HG02588 (cell line): ENCODE measurements at regions not wholly inside any gene's neighbourhood (a gene's known extent, or its start where the extent isn't known, plus 50 kb on each side); places are given as distances from the start of the nearest gene placed in this dataset.
"Not testable (repeated sequence)": the region's sequence is repeated elsewhere in the genome, so short reads cannot be mapped to it uniquely, and the experiment has no call there.

ENCODE experiments used
- ATAC-seq: cut with Tn5 transposase; IDR thresholded peaks from one replicate; pipeline ENCODE4 v1.9.1; 2021; ENCODE audit warnings: mild to moderate bottlenecking, moderate library complexity; ENCODE audit not compliant: unreplicated experiment

DNA sequence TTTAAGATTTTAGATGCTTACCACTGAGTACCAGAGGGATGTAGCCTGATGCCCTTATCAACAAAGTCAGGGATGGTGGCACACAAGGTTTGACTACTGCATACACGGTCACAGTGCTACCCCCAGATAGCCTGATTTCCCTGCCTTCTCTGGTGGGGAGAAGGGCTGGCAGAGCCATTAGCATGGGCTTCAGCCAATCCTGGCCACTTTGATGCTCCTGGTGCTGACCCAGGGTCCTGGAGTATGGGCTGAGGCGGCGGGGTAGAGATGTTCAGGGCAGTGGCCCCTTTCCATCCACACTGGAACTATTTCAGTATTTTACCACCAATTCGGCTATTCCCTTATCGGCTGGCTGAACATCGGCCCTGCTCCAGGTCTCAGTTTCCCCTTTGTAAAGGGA is 83.2 kb downstream of the POTEB3 start:
- ATAC-seq = not testable (repeated sequence)

- not testable (repeated sequence) for ATAC-seq
These were observed 84.4 kb downstream of the POTEB3 start for GRCh38 chr15:21355944-21356343.

DNA sequence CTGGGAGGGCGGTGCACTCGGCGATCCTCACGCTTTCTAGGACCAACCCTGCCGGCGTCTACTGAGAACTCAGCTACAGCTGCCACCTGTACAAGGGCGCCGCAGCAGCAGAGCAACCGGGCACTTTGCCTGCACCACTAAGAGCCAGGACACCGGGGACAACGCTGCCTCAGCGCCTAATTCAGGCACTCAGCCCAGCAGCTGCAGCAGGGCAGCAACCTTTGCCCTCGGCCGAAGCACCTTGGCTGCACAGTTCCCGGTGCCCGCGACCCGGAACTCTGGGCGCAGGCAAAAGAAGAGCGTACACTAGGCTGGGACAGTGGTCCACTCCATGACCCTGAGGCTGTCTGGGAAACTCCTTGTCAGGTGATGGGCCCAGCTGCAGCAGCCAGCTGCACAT is 85.7 kb downstream of the POTEB3 start:
- not testable (repeated sequence) for ATAC-seq

GRCh38 chr15:21352670-21353318 is 87.5 kb downstream of the POTEB3 start:
- ATAC-seq = not testable (repeated sequence)

DNA sequence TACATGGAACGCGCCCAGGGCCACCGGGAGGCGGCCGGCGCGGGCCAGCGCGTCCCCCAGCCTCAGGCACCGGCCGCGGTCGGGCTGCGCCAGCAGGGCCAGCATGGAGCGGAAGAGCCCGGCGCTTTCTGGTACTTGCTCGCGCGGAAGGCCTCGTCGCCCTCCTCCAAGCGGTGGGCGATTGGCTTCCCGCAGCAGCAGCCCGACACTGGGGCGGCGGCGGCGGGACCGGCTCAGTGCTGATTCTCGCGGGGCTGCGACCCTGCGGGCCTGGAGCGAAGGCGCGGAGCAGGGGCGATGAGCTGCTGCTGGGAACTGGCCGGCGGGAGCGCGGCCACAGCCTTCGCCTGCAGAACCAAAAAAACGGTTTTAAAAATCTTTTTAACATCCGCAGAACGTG is 95.3 kb downstream of the POTEB3 start:
- ATAC-seq = not testable (repeated sequence)

- ATAC-seq = not testable (repeated sequence)
These were observed 95.8 kb downstream of the POTEB3 start for GRCh38 chr15:21344500-21344899.

- not testable (repeated sequence) for ATAC-seq
These were observed 103.3 kb downstream of the POTEB3 start for GRCh38 chr15:21337028-21337427.

DNA sequence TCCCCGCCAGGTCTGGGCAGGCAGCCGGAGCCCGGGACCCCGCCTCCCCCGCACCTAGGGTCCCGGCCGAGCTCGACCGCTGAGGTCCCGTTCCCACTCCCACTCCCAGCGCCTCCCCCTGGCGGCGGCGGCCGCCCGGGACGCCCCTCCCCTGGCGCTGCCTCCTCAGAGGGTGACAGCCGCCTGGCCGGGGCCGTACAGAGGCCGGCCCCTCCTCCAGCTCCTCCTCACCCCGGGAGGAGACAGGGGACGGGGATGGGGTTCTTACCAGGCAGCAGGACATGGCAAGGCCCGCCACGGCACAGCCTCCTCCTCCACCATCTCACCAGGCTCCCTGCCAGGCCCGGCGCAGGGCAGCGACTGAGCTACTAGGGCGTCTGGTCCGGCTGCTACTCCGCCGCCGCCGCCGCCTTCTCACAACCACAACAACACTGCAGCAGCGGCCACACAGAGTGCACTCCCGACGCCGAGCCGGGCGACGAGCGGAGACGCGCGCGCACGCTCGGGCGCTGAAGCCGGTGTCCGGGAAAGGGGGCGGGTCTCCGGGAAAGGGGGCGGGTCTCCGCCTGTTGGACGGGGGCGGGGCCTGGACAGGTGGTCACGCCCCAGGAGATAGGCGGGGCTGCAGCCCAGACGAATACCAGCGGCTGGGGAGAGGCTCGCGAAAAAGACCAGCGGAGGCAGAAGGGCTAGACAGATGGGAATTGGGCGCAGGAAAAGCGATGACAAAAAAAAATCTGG is 115.4 kb downstream of the POTEB3 start:
- not testable (repeated sequence) for ATAC-seq

- peak; percentile 40 for ATAC-seq
These were observed 155.9 kb downstream of the POTEB3 start for GRCh38 chr15:21284353-21284752.

- ATAC-seq = peak; percentile 92
These were observed 157.1 kb downstream of the POTEB3 start for GRCh38 chr15:21283210-21283609.

- not testable (repeated sequence) for ATAC-seq
These were observed 160.0 kb downstream of the POTEB3 start for GRCh38 chr15:21280272-21280671.

DNA sequence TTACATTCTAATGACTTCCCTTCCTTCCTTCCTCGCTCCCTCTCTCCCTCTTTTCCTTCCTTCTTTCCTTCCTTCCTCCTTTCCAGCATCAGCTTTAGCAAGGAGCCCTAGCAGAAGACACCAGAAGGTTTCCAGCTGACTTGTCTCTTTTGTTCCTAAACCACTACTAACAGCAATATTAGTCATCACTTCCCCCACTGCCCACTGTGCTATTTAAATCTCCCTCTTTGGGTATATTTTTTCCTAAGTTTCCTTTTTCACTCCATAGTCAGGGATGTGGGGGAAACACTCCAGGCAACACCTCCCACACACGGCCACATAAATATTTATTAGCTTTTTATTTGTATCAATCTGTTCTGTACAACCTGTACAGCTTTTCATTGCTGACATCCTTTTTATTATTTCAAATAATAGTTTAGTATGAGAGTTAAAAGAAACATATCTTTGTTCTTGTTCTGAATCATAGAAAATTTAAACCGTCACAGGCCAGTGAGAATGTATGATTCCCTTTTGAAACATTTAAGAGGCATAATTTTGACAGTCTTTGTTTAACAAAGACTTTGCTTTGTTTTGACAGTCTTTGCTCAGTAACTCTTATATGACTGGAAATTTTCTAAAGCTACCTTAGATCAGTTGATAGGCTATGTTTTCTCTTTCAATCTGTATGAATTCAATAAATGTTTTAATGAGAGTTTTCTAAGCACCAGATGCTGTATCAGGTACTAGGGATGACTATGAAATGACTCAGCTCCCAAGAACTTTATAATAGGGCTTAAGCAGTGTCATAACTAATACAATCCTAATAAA is 167.9 kb downstream of the POTEB3 start:
- ATAC-seq = peak; percentile 61

- ATAC-seq = no peak
These were observed 168.7 kb downstream of the POTEB3 start for GRCh38 chr15:21271566-21271965.

DNA sequence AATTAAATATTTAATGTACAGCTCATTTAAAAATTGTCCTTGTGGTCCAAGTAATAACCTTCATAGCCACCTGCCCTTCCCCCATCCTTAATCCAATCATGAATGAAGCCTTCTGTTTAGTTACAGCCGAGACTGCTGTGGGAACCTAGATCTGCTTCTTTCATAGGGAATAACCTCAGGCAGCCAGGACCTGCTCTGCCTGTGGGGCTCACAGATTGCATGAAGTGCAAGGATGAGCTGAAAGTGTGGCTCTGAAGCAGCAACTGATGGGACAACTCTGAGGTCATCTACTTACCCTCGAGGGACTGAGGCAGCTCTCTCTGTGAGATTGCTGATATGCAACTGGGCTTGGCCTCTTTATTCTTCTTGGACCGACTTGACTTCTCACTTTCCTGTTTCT is 169.8 kb downstream of the POTEB3 start:
- no peak for ATAC-seq

DNA sequence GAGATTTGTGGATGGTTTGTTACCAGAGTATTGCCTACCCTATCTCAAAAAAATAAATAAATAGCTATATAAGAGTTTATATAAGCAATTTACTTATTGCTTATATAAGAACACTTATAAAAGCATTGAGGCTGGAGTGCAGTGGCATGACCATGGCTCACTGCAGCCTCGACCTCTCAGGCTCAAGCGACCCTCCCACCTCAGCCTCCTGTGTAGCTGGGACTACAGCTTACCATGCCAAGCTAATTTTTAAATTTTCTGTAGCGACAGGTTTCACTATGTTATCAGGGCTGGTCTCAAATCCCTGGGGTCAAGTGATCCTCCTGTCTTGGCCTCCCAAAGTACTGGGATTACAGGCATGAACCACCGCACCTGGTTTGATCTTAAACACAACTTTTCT is 170.6 kb downstream of the POTEB3 start:
- not testable (repeated sequence) for ATAC-seq

DNA sequence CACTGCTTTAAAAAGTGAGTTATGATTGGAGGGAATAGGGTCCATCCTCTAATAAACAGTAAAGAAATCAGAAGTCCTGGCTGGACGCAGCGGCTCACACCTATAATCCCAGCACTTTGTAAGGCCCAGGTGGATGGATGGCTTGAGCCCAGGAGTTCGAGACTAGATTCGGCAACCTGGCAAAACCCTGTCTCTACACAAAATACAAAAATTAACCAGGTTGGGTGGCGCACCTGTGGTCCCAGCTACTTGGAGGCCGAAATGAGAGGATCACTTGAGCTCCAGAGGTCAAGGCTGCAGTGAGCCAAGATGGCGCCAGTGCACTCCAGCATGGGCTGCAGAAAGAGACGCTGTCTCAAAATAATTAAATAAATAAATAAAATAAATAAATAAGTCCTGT is 171.2 kb downstream of the POTEB3 start:
- ATAC-seq = no peak

DNA sequence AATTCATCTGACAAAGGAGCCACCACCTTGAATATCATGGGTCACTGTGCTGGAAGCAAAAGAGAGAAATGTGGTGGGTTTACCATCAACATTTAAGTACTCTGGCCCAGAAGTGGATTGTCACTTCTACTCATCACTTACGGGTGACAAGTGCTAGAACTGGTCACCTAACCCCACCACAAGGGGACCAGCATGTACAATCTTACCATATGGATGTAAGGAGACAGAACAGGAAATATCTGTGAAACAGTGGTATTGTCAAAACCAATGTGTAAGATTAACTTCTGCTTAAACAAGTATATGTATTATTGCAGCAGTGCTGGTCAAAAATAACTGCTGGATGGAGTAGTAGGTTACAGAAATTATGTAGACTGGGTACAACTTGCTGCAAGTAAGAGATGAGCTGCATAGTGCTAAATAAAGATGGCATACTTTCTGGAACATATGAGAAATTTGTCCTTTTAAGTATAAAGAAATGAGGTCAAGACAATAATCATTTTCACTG is 171.8 kb downstream of the POTEB3 start:
- ATAC-seq = no peak

GRCh38 chr15:21267671-21268395 is 172.5 kb downstream of the POTEB3 start:
- no peak for ATAC-seq

DNA sequence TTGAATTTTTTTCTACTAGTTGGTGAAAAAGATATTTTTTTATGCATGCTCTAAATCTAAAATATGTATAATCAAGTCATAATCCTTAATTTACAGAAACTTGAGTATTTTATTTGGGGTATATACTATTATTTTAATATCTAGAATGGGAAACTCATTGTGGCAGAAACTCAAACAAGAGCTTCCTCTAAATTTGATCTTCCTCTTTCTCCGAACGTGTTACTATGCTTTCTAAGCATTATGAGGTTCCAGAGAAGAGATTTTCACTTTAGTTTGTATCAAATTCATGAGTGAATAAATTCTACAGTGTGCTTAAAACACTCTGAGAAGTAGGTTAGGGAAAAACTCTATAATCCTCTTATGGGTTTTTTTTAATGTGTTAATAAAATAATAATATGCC is 173.1 kb downstream of the POTEB3 start:
- no peak for ATAC-seq

DNA sequence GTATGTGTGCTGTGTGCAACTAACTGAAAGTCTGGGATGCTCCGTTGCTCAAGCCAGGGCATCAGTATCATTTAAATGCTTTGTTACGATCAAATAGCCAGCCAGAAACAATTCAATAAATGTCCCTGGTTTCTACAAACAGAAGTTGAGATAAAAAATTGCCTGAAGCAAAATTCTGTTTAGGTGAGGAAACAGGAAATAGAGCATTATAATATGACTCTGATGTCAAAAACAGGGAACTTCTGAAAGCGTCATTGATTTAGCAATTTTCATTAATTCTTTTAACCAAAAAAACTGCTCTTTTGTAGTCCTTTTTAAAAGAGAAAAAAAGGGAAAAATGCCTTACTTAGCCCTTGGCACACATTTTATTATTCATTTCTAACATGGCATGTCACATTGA is 174.7 kb downstream of the POTEB3 start:
- not testable (repeated sequence) for ATAC-seq
